ENCODE measurements at regions not wholly inside any gene's neighbourhood (a gene's known extent, or its start where the extent isn't known, plus 50 kb on each side); places are given as distances from the start of the nearest gene placed in this dataset.
"Not testable (repeated sequence)": the region's sequence is repeated elsewhere in the genome, so short reads cannot be mapped to it uniquely, and the experiment has no call there.

DNA sequence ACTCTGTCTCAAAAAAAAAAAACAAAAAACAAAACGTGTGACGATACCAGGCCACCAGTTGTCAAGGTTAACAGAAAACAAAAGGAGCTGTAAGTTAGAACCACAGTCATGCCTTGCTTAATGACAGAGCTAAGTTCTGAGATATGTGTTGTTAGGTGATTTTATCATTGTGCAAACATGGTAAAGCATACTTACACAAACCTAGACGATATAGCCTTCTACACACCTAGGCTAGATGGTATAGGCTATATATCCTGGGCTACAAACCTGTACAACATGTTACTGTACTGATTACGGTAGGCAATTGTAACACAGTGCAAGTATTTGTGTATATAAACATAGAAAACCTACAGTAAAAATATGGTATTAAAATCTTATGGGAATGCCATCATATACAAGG, 564.2 kb downstream of the HTR7 start:
- no peaks in the 10 kb centered on the region for H3K9me3 ChIP-seq (ENCODE audit: low read length)
- BruUV-seq (replicated peaks) = no TSS peak
- H3K36me3 ChIP-seq (ENCODE audit: low read depth, low read length) = no peaks in the 10 kb centered on the region
- no peaks in the 10 kb centered on the region for H3K79me2 ChIP-seq (ENCODE audit: low read length)
- H3K4me2 ChIP-seq (ENCODE audit: low read length) = no peak overlapping the region
- H3K4me3 ChIP-seq (ENCODE audit: low read length) = no peak overlapping the region
- H2AFZ ChIP-seq (ENCODE audit: low read length) = no peak overlapping the region
- no peak overlapping the region for H3K27ac ChIP-seq (ENCODE audit: low read length)
- intact Hi-C loops (cut with micrococcal nuclease) = no loop called here
- ATAC-seq (no peak; the same call in 1 of the 2 replicates), DNase-seq (no peak)
- ChIA-PET POLR2A (ENCODE audit: unreplicated experiment) (interaction anchor here (0.6 kb wide), 1 partner anchor 125 kb away, joined by 3 read pairs; no protein-coding TSS in a partner anchor), CTCF (no interaction called here)
- H4K20me1 ChIP-seq (ENCODE audit: low read length) = no peaks in the 10 kb centered on the region
- TF ChIP-seq, protein P1, sequence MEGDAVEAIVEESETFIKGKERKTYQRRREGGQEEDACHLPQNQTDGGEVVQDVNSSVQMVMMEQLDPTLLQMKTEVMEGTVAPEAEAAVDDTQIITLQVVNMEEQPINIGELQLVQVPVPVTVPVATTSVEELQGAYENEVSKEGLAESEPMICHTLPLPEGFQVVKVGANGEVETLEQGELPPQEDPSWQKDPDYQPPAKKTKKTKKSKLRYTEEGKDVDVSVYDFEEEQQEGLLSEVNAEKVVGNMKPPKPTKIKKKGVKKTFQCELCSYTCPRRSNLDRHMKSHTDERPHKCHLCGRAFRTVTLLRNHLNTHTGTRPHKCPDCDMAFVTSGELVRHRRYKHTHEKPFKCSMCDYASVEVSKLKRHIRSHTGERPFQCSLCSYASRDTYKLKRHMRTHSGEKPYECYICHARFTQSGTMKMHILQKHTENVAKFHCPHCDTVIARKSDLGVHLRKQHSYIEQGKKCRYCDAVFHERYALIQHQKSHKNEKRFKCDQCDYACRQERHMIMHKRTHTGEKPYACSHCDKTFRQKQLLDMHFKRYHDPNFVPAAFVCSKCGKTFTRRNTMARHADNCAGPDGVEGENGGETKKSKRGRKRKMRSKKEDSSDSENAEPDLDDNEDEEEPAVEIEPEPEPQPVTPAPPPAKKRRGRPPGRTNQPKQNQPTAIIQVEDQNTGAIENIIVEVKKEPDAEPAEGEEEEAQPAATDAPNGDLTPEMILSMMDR (conservative IDR thresholded peaks at IDR 0.05; ENCODE audit: low read depth, low read length) = no peak
- TF ChIP-seq EZH2 (IDR thresholded peaks at IDR 0.05; ENCODE audit: low read length, unreplicated experiment) (no peak), EZH2phosphoT487 (IDR thresholded peaks at IDR 0.05; ENCODE audit: borderline replicate concordance, low read length) (no peak)
- H3K9ac ChIP-seq (ENCODE audit: low read length) = no peak overlapping the region
- H3F3A ChIP-seq (ENCODE audit: low read length, unreplicated experiment) = no peaks in the 10 kb centered on the region
- H3K4me1 ChIP-seq (ENCODE audit: insufficient read depth, low read length) = peaks cover 10% of the 10 kb centered on the region
- H3K27me3 ChIP-seq (ENCODE audit: low read length) = no peaks in the 10 kb centered on the region
- H3K9me2 ChIP-seq (replicated peaks; ENCODE audit: low read length) = no peaks in the 10 kb centered on the region

DNA sequence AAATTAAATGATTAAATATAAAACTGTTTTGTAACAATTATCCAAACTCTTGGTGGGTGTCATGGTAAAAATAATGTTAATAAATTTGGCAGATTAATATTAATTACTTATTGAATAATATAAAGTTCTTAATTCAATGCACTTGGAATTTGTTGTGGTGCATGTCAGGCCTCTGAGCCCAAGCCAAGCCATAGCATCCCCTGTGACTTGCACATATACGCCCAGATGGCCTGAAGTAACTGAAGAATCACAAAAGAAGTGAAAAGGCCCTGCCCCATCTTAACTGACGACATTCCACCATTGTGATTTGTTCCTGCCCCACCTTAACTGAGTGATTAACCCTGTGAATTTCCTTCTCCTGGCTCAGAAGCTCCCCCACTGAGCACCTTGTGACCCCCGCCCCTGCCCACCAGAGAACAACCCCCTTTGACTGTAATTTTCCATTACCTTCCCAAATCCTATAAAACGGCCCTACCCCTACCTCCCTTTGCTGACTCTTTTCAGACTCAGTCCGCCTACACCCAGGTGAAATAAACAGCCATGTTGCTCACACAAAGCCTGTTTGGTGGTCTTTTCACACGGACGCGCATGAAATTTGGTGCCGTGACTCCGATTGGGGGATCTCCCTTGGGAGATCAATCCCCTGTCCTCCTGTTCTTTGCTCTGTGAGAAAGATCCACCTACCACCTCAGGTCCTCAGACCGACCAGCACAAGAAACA, 562.9 kb downstream of the HTR7 start:
- H2AFZ ChIP-seq (ENCODE audit: low read length); H3K9me3 ChIP-seq (ENCODE audit: low read length); H3K79me2 ChIP-seq (ENCODE audit: low read length); H3K9ac ChIP-seq (ENCODE audit: low read length); DNase-seq; ATAC-seq; BruUV-seq (replicated peaks); intact Hi-C loops (cut with micrococcal nuclease); H3K4me1 ChIP-seq (ENCODE audit: insufficient read depth, low read length); CTCF ChIA-PET; H3K27me3 ChIP-seq (ENCODE audit: low read length); H3F3A ChIP-seq (ENCODE audit: low read length, unreplicated experiment); H3K27ac ChIP-seq (ENCODE audit: low read length); H3K36me3 ChIP-seq (ENCODE audit: low read depth, low read length); H3K4me3 ChIP-seq (ENCODE audit: low read length); H3K9me2 ChIP-seq (replicated peaks; ENCODE audit: low read length); H3K4me2 ChIP-seq (ENCODE audit: low read length); H4K20me1 ChIP-seq (ENCODE audit: low read length); POLR2A ChIA-PET (ENCODE audit: unreplicated experiment): not testable (repeated sequence)

DNA sequence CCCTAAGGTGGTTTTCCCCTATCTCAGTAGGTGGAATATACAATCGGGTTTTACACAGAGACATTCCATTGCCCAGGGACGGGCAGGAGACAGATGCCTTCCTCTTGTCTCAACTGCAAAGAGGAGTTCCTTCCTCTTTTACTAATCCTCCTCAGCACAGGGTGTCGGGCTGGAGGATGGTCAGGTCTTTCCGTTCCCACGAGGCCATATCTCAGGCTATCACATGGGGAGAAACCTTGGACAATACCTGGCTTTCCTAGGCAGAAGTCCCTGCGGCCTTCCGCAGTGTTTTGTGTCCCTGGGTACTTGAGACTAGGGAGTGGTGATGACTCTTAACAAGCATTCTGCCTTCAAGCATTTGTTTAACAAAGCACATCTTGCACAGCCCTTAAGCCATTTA, 555.8 kb downstream of the HTR7 start:
- H3K79me2 ChIP-seq (ENCODE audit: low read length); POLR2A ChIA-PET (ENCODE audit: unreplicated experiment); H3K9ac ChIP-seq (ENCODE audit: low read length); H3K9me2 ChIP-seq (replicated peaks; ENCODE audit: low read length); H2AFZ ChIP-seq (ENCODE audit: low read length); H3K4me2 ChIP-seq (ENCODE audit: low read length); H3K27me3 ChIP-seq (ENCODE audit: low read length); H3K36me3 ChIP-seq (ENCODE audit: low read depth, low read length); CTCF ChIA-PET; ATAC-seq; H3K27ac ChIP-seq (ENCODE audit: low read length); H3K9me3 ChIP-seq (ENCODE audit: low read length); H3K4me3 ChIP-seq (ENCODE audit: low read length); H4K20me1 ChIP-seq (ENCODE audit: low read length); intact Hi-C loops (cut with micrococcal nuclease); H3F3A ChIP-seq (ENCODE audit: low read length, unreplicated experiment); DNase-seq; BruUV-seq (replicated peaks): not testable (repeated sequence)
- H3K4me1 ChIP-seq (ENCODE audit: insufficient read depth, low read length) = peaks cover 13% of the 10 kb centered on the region; the same call in 1 of the 2 replicates
